ENCODE measurements at regions not wholly inside any gene's neighbourhood (a gene's known extent, or its start where the extent isn't known, plus 50 kb on each side); places are given as distances from the start of the nearest gene placed in this dataset.

GRCh38 chr1:172979828-172980227 is 70.9 kb downstream of the TNFSF18 start:
- no peak for DNase-seq (ENCODE audit: low spot score)

- DNase-seq (ENCODE audit: low spot score): no peak
Measured at GRCh38 chr1:172980456-172980855, 70.3 kb downstream of the TNFSF18 start.

- DNase-seq (ENCODE audit: low spot score): no peak
Measured at GRCh38 chr1:172980971-172981370, 69.8 kb downstream of the TNFSF18 start.

All from SK-N-DZ (cell line).